ENCODE measurements at regions not wholly inside any gene's neighbourhood (a gene's known extent, or its start where the extent isn't known, plus 50 kb on each side); places are given as distances from the start of the nearest gene placed in this dataset.

- POLR2A ChIA-PET, result no interaction called here
- FAIRE-seq (peak; percentile 56), DNase-seq (ENCODE audit: low read depth in 1 of 2, low spot score in 1 of 2) (no peak), ATAC-seq (no peak)
- Histone ChIP-seq H3K4me1 (no peaks in the 10 kb centered on the region), H3K9me3 (no peaks in the 10 kb centered on the region), H3K4me3 (no peak overlapping the region), H3K27ac (no peak overlapping the region), H3K4me2 (no peak overlapping the region)
- TF ChIP-seq JUN (IDR thresholded peaks at IDR 0.05), result no peak
- TF ChIP-seq POLR2AphosphoS2 (conservative IDR thresholded peaks at IDR 0.05; ENCODE audit: low read length), result no peak
- no peak for TF ChIP-seq TFCP2L1 (CRISPR knock-in tag; IDR thresholded peaks at IDR 0.05)
- CTCF ChIA-PET, result no interaction called here
Measured at GRCh38 chr2:30375915-30376314, 71.1 kb upstream of the LCLAT1 start.

- ATAC-seq (no peak), FAIRE-seq (no peak), DNase-seq (ENCODE audit: low read depth in 1 of 2, low spot score in 1 of 2) (no peak)
- H3K4me3 ChIP-seq, result no peak overlapping the region
- no peak overlapping the region for H3K4me2 ChIP-seq
- no peaks in the 10 kb centered on the region for H3K9me3 ChIP-seq
- no peak for TF ChIP-seq MAZ (IDR thresholded peaks at IDR 0.05; ENCODE audit: borderline replicate concordance, low read depth, low read length)
- no peak for TF ChIP-seq TFCP2L1 (CRISPR knock-in tag; IDR thresholded peaks at IDR 0.05)
- TF ChIP-seq PHF8 (IDR thresholded peaks at IDR 0.05; ENCODE audit: borderline replicate concordance, low read depth), result no peak
- no peak overlapping the region for H3K27ac ChIP-seq
- ChIA-PET POLR2A (no interaction called here), CTCF (interaction anchor here (1.0 to 1.1 kb wide), 2 partner anchors 23 to 265 kb away, joined by 3 read pairs; no protein-coding TSS in a partner anchor)
- WGBS (ENCODE audit: missing lambda C conversion rate), result 84% methylated on average over 1 of the region's 1 CpG
- no peaks in the 10 kb centered on the region for H3K4me1 ChIP-seq
Measured at GRCh38 chr2:30379481-30379880, 67.6 kb upstream of the LCLAT1 start.

- FAIRE-seq (no peak), ATAC-seq (no peak), DNase-seq (ENCODE audit: low read depth in 1 of 2, low spot score in 1 of 2) (no peak)
- no peaks in the 10 kb centered on the region for H3K4me1 ChIP-seq
- H3K4me2 ChIP-seq, result no peak overlapping the region
- H3K4me3 ChIP-seq, result no peak overlapping the region
- H3K9me3 ChIP-seq, result no peaks in the 10 kb centered on the region
- TF ChIP-seq HOXB5 (CRISPR knock-in tag; IDR thresholded peaks at IDR 0.05), result no peak
- TF ChIP-seq EHF (CRISPR knock-in tag; IDR thresholded peaks at IDR 0.05), result no peak
- TF ChIP-seq FOSL2 (IDR thresholded peaks at IDR 0.05), result no peak
- no peak for TF ChIP-seq FOSL2 (CRISPR knock-in tag; IDR thresholded peaks at IDR 0.05)
- TF ChIP-seq REST (IDR thresholded peaks at IDR 0.05), result no peak
- TF ChIP-seq KDM1A (IDR thresholded peaks at IDR 0.05; ENCODE audit: low read depth), result no peak
- no peak for TF ChIP-seq RNF2 (IDR thresholded peaks at IDR 0.05; ENCODE audit: borderline replicate concordance, low read depth)
- TF ChIP-seq HOXB13 (CRISPR knock-in tag; IDR thresholded peaks at IDR 0.05; ENCODE audit: low read depth), result no peak
- TF ChIP-seq CHD2 (IDR thresholded peaks at IDR 0.05; ENCODE audit: low read length, partially characterized antibody), result no peak
- TF ChIP-seq USF2 (IDR thresholded peaks at IDR 0.05), result no peak
- no peak for TF ChIP-seq EP300 (IDR thresholded peaks at IDR 0.05)
- no peak for TF ChIP-seq TFCP2L1 (CRISPR knock-in tag; IDR thresholded peaks at IDR 0.05)
- TF ChIP-seq ZSCAN20 (CRISPR knock-in tag; IDR thresholded peaks at IDR 0.05), result no peak
- no peak for TF ChIP-seq NR3C1 (IDR thresholded peaks at IDR 0.05)
- TF ChIP-seq HMGXB4 (CRISPR knock-in tag; IDR thresholded peaks at IDR 0.05; ENCODE audit: borderline replicate concordance), result no peak
- no peak for TF ChIP-seq PBX3 (IDR thresholded peaks at IDR 0.05)
- ChIA-PET POLR2A (no interaction called here), CTCF (interaction anchor here (0.5 to 1.0 kb wide), 2 partner anchors 27 to 331 kb away, joined by 3 to 5 read pairs; no protein-coding TSS in a partner anchor)
- 81% methylated on average over 3 of the region's 3 CpGs for WGBS (ENCODE audit: missing lambda C conversion rate)
- no peak overlapping the region for H3K27ac ChIP-seq
Measured at GRCh38 chr2:30380824-30381223, 66.2 kb upstream of the LCLAT1 start.
